A549 (cell line): ENCODE measurements at regions not wholly inside any gene's neighbourhood (a gene's known extent, or its start where the extent isn't known, plus 50 kb on each side); places are given as distances from the start of the nearest gene placed in this dataset.

ENCODE experiments used
- CEBPB ChIP-seq, 2 experiments: fragments of >200 bp in 1 of 2; sonication (Bioruptor Twin) in 1 of 2; formaldehyde crosslinking in 1 of 2; IDR thresholded peaks; 2 replicates each; pipeline ENCODE4 v1.6.1; 2012 to 2016
- ESRRA ChIP-seq: fragments of 150-350 bp; IDR thresholded peaks from 2 replicates; pipeline ENCODE4 v1.6.1; 2014; ENCODE audit warnings: mild to moderate bottlenecking, low read length, borderline replicate concordance
- FOSL2 ChIP-seq, 2 experiments: fragments of 450-650 bp in 1 of 2; fragments of >200 bp in 1 of 2; sonication (Bioruptor Twin) in 1 of 2; formaldehyde crosslinking; IDR thresholded peaks; 2 replicates each; pipeline versions ENCODE4 v1.5.0 to v1.6.1; 2016 to 2020; ENCODE audit warnings: mild to moderate bottlenecking in 1 of 2, moderate library complexity in 1 of 2
- MAZ ChIP-seq: fragments of 150-350 bp; IDR thresholded peaks from 2 replicates; pipeline ENCODE4 v1.6.1; 2014; ENCODE audit warnings: antibody characterized with exemption, low read depth, low read length, borderline replicate concordance
- POLR2A ChIP-seq: IDR thresholded peaks from 2 replicates; pipeline ENCODE4 v1.6.1; 2012; ENCODE audit warnings: mild to moderate bottlenecking, low read length
- RAD21 ChIP-seq, 2 experiments: fragments of >200 bp in 1 of 2; sonication (Bioruptor Twin) in 1 of 2; formaldehyde crosslinking in 1 of 2; IDR thresholded peaks in 1 of 2; conservative IDR thresholded peaks in 1 of 2; 2 replicates in 1 of 2; 3 replicates in 1 of 2; pipeline ENCODE4 v1.6.1; 2012 to 2018; ENCODE audit warnings: inconsistent platforms in 1 of 2
- RFX5 ChIP-seq: fragments of 450-650 bp; IDR thresholded peaks from 2 replicates; pipeline ENCODE4 v1.7.1; 2014; ENCODE audit warnings: antibody characterized with exemption, mild to moderate bottlenecking, moderate library complexity
- TF ChIP-seq, protein P1 (sequence below): fragments of >200 bp; sonication (Bioruptor Twin); formaldehyde crosslinking; IDR thresholded peaks from 3 replicates; pipeline ENCODE4 v1.5.1; 2016
- TF ChIP-seq, protein P2 (sequence below): IDR thresholded peaks from 2 replicates; pipeline ENCODE4 v1.6.1; 2012

DNA sequence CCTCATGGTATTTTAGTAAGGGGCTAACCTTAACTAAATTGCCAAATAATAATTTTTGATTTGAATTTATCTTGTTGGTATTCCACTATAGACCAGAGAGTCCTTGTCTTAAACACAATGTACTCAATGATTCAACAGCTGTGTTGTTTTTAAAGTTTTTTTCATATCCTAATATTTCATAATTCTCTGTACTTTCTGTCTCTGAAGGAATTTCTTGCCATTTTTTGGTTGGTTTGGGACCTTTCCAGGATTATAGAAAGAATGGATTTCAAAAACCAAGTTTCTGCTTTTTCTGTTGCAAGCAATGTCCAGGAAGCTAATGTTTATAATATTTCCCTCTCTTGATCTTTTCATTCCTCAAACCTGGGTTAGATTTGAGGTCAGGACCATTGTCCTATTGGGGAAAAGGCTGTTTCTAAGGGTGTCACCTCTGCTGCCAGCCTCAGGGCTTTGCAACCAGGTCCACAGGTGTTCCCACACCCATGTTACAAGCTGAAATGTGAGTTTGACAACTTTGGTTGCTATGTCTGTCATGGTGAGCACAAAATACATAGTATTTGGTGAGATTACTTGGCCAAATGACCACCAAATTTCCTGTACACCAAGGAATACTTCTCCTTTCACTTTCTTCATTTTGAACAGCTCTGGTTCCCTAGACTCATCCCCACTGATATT lies 363.7 kb upstream of the RGMA start:
- TF ChIP-seq, protein P1, sequence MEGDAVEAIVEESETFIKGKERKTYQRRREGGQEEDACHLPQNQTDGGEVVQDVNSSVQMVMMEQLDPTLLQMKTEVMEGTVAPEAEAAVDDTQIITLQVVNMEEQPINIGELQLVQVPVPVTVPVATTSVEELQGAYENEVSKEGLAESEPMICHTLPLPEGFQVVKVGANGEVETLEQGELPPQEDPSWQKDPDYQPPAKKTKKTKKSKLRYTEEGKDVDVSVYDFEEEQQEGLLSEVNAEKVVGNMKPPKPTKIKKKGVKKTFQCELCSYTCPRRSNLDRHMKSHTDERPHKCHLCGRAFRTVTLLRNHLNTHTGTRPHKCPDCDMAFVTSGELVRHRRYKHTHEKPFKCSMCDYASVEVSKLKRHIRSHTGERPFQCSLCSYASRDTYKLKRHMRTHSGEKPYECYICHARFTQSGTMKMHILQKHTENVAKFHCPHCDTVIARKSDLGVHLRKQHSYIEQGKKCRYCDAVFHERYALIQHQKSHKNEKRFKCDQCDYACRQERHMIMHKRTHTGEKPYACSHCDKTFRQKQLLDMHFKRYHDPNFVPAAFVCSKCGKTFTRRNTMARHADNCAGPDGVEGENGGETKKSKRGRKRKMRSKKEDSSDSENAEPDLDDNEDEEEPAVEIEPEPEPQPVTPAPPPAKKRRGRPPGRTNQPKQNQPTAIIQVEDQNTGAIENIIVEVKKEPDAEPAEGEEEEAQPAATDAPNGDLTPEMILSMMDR, result no peak
- TF ChIP-seq RAD21 (conservative IDR thresholded peaks at IDR 0.05 in 1 of 2, IDR thresholded peaks at IDR 0.05 in 1 of 2) (no peak), RFX5 (no peak), FOSL2 (IDR thresholded peaks at IDR 0.05) (no peak), FOSL2 (CRISPR knock-in tag; IDR thresholded peaks at IDR 0.05) (no peak), POLR2A (no peak), MAZ (no peak), ESRRA (no peak), CEBPB (IDR thresholded peaks at IDR 0.05) (no peak)
- TF ChIP-seq, protein P2, sequence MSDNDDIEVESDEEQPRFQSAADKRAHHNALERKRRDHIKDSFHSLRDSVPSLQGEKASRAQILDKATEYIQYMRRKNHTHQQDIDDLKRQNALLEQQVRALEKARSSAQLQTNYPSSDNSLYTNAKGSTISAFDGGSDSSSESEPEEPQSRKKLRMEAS, result no peak
